ENCODE measurements at regions not wholly inside any gene's neighbourhood (a gene's known extent, or its start where the extent isn't known, plus 50 kb on each side); places are given as distances from the start of the nearest gene placed in this dataset.

GRCh38 chr1:242623756-242624155 lies 99.3 kb upstream of the PLD5 start:
- TF ChIP-seq CTCF (IDR thresholded peaks at IDR 0.05) (no peak), REST (IDR thresholded peaks at IDR 0.05; ENCODE audit: insufficient read depth in 1 of 2, low read depth in 2 of 2, low read length in 1 of 2) (no peak)
